Gastroesophageal sphincter (tissue), 3 donors: ENCODE measurements at regions not wholly inside any gene's neighbourhood (a gene's known extent, or its start where the extent isn't known, plus 50 kb on each side); places are given as distances from the start of the nearest gene placed in this dataset.

Experiments used
- CTCF ChIP-seq, 4 experiments: fragments of 200-600 bp in 2 of 4; fragments of 450-650 bp in 2 of 4; sonication (generic) in 1 of 4; IDR thresholded peaks; one replicate each; pipeline ENCODE4 v1.5.1; 2017 to 2019; ENCODE audit warnings: antibody characterized with exemption in 4 of 4, mild to moderate bottlenecking in 2 of 4, moderate library complexity in 2 of 4
- POLR2A ChIP-seq, 2 donors: fragments of 450-650 bp; IDR thresholded peaks; one replicate each; pipeline ENCODE4 v1.6.1; 2017; ENCODE audit warnings: antibody characterized with exemption in 2 of 2, mild to moderate bottlenecking in 2 of 2, moderate library complexity in 1 of 2
- POLR2AphosphoS5 ChIP-seq: sonication (generic); formaldehyde crosslinking; IDR thresholded peaks from one replicate; pipeline ENCODE4 v1.6.1; 2017; ENCODE audit warnings: antibody characterized with exemption

DNA sequence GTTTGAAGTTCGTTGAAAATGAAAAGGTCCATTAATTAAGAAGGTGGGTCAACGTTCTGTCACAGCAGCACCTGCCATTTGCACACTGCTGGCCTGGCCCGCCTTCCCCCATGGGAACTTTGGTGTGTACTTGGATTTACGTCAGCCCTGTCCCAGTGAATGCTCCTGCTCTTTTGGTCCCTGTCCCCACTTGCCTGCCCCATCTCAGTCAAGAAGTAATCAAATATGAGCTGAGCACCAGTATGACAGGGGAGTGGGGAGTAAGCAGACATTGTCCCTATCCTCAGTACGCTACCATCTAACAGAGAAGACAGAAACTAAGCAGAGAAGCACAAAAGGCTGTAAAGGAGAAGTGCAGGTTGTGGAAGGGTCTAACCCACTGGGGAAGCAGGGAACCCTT, 65.1 kb downstream of the SLC4A3 start:
- TF ChIP-seq POLR2AphosphoS5 (no peak), CTCF (IDR thresholded peaks at IDR 0.05) (no peak), POLR2A (IDR thresholded peaks at IDR 0.05) (no peak)
